ENCODE measurements at regions not wholly inside any gene's neighbourhood (a gene's known extent, or its start where the extent isn't known, plus 50 kb on each side); places are given as distances from the start of the nearest gene placed in this dataset.

- TF ChIP-seq POLR2A (IDR thresholded peaks at IDR 0.05) (no peak), POLR2AphosphoS5 (IDR thresholded peaks at IDR 0.05) (no peak)
- TF ChIP-seq, protein P1, sequence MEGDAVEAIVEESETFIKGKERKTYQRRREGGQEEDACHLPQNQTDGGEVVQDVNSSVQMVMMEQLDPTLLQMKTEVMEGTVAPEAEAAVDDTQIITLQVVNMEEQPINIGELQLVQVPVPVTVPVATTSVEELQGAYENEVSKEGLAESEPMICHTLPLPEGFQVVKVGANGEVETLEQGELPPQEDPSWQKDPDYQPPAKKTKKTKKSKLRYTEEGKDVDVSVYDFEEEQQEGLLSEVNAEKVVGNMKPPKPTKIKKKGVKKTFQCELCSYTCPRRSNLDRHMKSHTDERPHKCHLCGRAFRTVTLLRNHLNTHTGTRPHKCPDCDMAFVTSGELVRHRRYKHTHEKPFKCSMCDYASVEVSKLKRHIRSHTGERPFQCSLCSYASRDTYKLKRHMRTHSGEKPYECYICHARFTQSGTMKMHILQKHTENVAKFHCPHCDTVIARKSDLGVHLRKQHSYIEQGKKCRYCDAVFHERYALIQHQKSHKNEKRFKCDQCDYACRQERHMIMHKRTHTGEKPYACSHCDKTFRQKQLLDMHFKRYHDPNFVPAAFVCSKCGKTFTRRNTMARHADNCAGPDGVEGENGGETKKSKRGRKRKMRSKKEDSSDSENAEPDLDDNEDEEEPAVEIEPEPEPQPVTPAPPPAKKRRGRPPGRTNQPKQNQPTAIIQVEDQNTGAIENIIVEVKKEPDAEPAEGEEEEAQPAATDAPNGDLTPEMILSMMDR (IDR thresholded peaks at IDR 0.05) = no peak
Observed at GRCh38 chr20:50269091-50270033, 78.7 kb downstream of the CEBPB start.
